Astrocyte of the spinal cord (primary cell): ENCODE measurements at regions not wholly inside any gene's neighbourhood (a gene's known extent, or its start where the extent isn't known, plus 50 kb on each side); places are given as distances from the start of the nearest gene placed in this dataset.

Source experiments
- DNase-seq: peaks from one replicate; pipeline ENCODE4 v3.0.0; 2011; ENCODE audit warnings: low read depth, low spot score
- H3K4me3 ChIP-seq: 2 replicates; pipeline ENCODE4 v1.5.1; 2011; ENCODE audit warnings: low read depth, mild to moderate bottlenecking, low read length, moderate library complexity
- in situ Hi-C: cut with HindIII; loops from 2 replicates; pipeline ENCODE4 v1.10.0; 2017; ENCODE audit warnings: low sequenced_read_pairs
- TF ChIP-seq, protein P1 (sequence below): IDR thresholded peaks from 2 replicates; pipeline ENCODE4 v1.5.1; 2012; ENCODE audit warnings: low read depth, mild to moderate bottlenecking, low read length, inconsistent platforms

DNA sequence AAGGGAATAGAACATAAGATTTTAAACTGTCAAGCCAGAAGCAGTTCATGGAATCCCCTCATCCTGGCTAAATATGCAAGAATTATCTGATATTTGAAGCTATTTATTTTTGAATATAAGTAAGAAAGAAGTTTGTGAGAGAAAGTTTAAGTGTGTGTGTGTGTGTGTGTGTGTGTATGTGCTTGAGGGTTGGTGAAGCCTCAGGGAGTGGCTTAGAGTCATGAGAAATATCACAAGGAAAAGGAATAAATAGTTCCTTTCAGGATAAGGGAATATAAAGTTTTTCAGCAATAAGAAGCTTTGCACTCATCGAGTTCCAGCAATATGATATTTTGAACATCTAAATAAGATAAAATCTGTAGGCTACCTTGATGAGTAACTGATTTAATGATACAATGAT is 359.6 kb downstream of the MEIS1 start:
- in situ Hi-C loops: no loop called here
- DNase-seq: no peak
- TF ChIP-seq, protein P1, sequence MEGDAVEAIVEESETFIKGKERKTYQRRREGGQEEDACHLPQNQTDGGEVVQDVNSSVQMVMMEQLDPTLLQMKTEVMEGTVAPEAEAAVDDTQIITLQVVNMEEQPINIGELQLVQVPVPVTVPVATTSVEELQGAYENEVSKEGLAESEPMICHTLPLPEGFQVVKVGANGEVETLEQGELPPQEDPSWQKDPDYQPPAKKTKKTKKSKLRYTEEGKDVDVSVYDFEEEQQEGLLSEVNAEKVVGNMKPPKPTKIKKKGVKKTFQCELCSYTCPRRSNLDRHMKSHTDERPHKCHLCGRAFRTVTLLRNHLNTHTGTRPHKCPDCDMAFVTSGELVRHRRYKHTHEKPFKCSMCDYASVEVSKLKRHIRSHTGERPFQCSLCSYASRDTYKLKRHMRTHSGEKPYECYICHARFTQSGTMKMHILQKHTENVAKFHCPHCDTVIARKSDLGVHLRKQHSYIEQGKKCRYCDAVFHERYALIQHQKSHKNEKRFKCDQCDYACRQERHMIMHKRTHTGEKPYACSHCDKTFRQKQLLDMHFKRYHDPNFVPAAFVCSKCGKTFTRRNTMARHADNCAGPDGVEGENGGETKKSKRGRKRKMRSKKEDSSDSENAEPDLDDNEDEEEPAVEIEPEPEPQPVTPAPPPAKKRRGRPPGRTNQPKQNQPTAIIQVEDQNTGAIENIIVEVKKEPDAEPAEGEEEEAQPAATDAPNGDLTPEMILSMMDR: no peak
- H3K4me3 ChIP-seq: no peak overlapping the region

GRCh38 chr2:66802877-66803276 is 368.0 kb downstream of the MEIS1 start:
- H3K4me3 ChIP-seq: no peak overlapping the region
- TF ChIP-seq, protein P1: no peak
- in situ Hi-C loops: no loop called here
- no peak for DNase-seq

DNA sequence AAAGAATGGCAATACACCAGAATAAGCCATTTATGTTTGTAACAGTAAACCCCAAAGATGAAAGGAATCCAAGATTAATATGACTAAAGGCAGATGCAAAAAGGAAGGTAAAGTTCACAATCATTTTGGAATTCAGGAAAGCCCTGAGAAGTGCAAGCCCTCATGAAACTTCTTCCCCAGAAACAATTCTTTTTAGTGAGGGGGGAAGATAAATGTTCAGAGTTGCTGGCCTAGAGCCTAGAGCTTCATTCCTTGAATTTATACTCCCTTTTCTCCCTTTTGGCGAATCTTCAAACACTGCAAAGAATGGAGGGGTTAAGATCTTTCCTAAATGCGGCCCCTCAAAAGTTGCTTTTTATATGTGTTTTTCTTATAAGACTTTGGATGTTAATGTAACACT is 368.8 kb downstream of the MEIS1 start:
- DNase-seq: peak; percentile 46
- TF ChIP-seq, protein P1: no peak
- in situ Hi-C loops: no loop called here
- no peak overlapping the region for H3K4me3 ChIP-seq

- no peak overlapping the region for H3K4me3 ChIP-seq
- TF ChIP-seq, protein P1: no peak
- peak; percentile 13 for DNase-seq
- in situ Hi-C loops: no loop called here
Observed at GRCh38 chr2:66805016-66805865, 370.3 kb downstream of the MEIS1 start.

GRCh38 chr2:66805968-66806367 is 371.0 kb downstream of the MEIS1 start:
- no peak overlapping the region for H3K4me3 ChIP-seq
- no peak for DNase-seq
- in situ Hi-C loops: no loop called here
- TF ChIP-seq, protein P1: no peak

DNA sequence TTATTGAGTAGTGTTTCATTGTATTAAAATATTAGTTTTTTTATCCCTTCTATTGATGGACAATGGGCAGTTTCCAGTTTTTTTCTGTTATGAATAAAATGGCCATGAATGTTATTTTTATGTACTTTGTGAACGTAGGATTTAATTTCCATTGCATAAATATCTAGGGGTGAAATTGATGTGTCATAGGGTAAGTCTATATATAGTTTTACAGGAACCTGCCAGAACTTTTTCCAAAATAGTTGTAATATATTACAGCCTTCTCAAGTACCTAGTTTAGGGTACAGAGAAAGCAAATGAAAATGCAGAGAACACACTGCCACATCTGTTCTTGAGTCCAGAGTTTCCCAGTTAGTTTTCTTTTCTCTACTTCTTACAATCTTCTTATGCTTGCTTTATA is 378.6 kb downstream of the MEIS1 start:
- in situ Hi-C loops: no loop called here
- no peak overlapping the region for H3K4me3 ChIP-seq
- no peak for DNase-seq
- TF ChIP-seq, protein P1: no peak

- H3K4me3 ChIP-seq: no peak overlapping the region
- TF ChIP-seq, protein P1: no peak
- in situ Hi-C loops: no loop called here
- DNase-seq: no peak
Observed at GRCh38 chr2:66813976-66814375, 379.1 kb downstream of the MEIS1 start.
